Stimulated activated CD8-positive, alpha-beta memory T cell treated with anti-CD3 and anti-CD28 coated beads, Interleukin-4, amount 100 ng/mL, for 48 hours (primary cell): ENCODE measurements at regions not wholly inside any gene's neighbourhood (a gene's known extent, or its start where the extent isn't known, plus 50 kb on each side); places are given as distances from the start of the nearest gene placed in this dataset.
"Not testable (repeated sequence)": the region's sequence is repeated elsewhere in the genome, so short reads cannot be mapped to it uniquely, and the experiment has no call there.

Source experiments
- DNase-seq: peaks from one replicate; pipeline ENCODE4 v3.0.0-alpha.2; 2020

GRCh38 chr3:98705694-98706093 lies 57.4 kb upstream of the ST3GAL6 start:
- DNase-seq: no peak

DNA sequence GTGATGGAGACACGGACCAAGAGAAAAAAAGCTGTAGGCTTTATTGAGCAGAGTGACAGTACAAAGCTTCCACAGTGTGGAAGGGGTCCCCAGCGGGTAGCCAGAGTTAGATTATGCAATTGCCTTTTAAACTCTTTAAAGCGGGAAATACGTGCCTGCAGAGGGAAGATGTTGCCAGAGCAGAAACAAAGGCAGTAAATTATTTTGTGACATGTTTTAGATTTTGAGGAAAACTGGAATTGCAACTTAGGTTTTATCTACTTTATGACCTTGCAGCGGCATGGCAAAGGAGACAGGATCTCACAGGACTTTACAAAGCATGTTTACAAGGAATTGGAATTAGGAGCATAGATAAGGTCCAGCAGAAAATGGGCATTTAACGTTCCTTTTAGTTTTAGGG lies 54.5 kb upstream of the ST3GAL6 start:
- DNase-seq: not testable (repeated sequence)

- no peak for DNase-seq
Measured at GRCh38 chr3:98709441-98709840, 53.7 kb upstream of the ST3GAL6 start.

DNA sequence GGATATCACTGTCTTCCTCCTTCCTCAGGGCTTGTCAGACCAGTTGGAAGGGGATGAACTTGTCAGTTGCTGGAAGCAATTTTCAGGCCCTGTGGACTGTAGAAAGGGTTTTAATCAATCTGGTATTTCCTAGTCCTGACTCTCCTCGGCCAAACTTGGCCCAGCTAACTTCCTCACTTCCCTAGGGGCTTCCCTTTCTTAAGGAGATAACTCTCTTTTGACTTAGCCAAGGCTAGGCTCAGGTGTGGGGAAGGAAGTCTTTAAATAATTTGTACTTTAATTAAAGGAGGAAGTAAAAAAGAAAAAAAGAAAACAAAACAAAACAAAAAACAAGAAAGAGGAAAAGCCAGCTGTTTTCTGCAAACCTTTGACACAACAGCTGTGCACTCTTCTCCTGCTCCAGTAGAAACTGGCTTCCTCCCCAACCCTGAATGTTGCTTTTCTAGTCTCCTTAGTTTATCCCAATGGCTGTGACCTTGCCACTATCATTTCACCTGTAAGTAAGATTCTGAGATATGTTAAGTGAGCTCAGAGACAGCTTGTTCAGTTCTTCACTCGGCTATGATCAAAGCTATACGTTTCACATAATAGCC lies 53.0 kb upstream of the ST3GAL6 start:
- no peak for DNase-seq

DNA sequence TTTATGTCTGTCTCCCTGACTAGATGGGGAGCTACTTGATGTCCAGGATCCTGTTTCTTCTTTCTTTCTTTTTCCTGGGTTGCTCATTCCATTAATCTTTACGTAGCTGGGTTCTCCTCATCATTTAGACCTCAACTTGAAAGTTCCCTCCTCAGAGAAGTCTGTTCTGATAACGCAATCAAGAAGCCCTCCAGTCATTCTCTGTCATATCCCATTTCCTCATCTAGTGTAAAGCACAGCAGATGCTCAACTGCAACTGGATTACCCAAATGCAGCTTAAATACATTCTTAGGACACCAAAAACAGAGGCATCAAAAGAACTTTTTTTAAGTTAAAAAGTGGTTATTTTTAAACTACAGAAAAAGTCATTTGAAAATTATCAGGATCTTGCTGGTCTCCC lies 51.7 kb upstream of the ST3GAL6 start:
- no peak for DNase-seq

DNA sequence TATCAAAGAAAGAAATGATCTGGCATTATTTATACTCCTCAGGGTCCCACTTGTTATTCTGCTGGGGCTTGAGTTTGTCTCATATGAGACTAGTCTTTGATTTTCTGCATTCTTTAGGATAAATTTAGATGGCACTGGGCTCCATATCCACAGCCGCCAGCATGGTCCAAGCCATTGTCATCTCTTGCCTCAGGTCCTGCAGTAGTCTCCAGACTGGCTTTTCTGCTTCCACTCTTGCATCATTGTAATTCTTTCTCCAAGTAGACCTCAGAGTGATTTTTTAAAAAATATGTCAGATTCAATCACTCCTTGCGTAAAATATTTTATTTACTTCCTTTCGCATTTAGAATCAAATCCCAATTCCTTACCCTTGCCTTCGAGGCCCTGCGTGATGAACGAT lies 50.4 kb upstream of the ST3GAL6 start:
- no peak for DNase-seq

- DNase-seq: not testable (repeated sequence)
Measured at GRCh38 chr3:98713332-98713731, 49.8 kb upstream of the ST3GAL6 start.
